ENCODE measurements at regions not wholly inside any gene's neighbourhood (a gene's known extent, or its start where the extent isn't known, plus 50 kb on each side); places are given as distances from the start of the nearest gene placed in this dataset.

GRCh38 chr3:170762064-170762463 lies 107.9 kb downstream of the RPL22L1 start:
- no peak for DNase-seq
- Histone ChIP-seq H3K4me3 (replicated peaks in 1 of 3; ENCODE audit: low read depth in 2 of 3, low read length in 3 of 3) (no peak overlapping the region), H3K27me3 (ENCODE audit: control insufficient read depth in 2 of 2, insufficient read depth in 2 of 2, low read length in 2 of 2) (no peaks in the 10 kb centered on the region), H3K4me2 (replicated peaks; ENCODE audit: extremely low read depth, low read length, poor library complexity, severe bottlenecking) (no peak overlapping the region), H3K36me3 (replicated peaks in 1 of 2; ENCODE audit: control insufficient read depth in 1 of 2, insufficient read depth in 2 of 2, low read length in 2 of 2) (no peaks in the 10 kb centered on the region), H4K20me1 (ENCODE audit: insufficient read depth, low read length) (no peaks in the 10 kb centered on the region), H2AFZ (ENCODE audit: insufficient read depth, low read depth, low read length, poor library complexity, severe bottlenecking) (no peak overlapping the region), H3K79me2 (ENCODE audit: insufficient read depth, low read length) (no peaks in the 10 kb centered on the region), H3K4me1 (ENCODE audit: control insufficient read depth in 1 of 2, insufficient read depth in 2 of 2, low read length in 2 of 2) (no peaks in the 10 kb centered on the region), H3K27ac (ENCODE audit: low read depth in 1 of 2, low read length in 2 of 2) (no peak overlapping the region), H3K9me3 (replicated peaks in 1 of 2; ENCODE audit: control insufficient read depth in 1 of 2, insufficient read depth in 1 of 2, low read length in 2 of 2) (no peaks in the 10 kb centered on the region), H3K9ac (ENCODE audit: insufficient read depth, low read length, poor library complexity, severe bottlenecking) (no peak overlapping the region)
- H3K9me3 Mint-ChIP-seq = peaks cover 0 to 3% (median 0%) of the 10 kb centered on the region in 7 donors
- no CpG with 5 or more reads among the region's 2 CpGs for WGBS (ENCODE audit: insufficient coverage)
- intact Hi-C loops (cut with micrococcal nuclease) = no loop called here
- H3K27me3 Mint-ChIP-seq (ENCODE audit: low read depth in 3 of 3) = peaks cover 0 to 3% (median 2%) of the 10 kb centered on the region in 3 donors
- no peak overlapping the region for H3K27ac Mint-ChIP-seq
- TF ChIP-seq, protein P1, sequence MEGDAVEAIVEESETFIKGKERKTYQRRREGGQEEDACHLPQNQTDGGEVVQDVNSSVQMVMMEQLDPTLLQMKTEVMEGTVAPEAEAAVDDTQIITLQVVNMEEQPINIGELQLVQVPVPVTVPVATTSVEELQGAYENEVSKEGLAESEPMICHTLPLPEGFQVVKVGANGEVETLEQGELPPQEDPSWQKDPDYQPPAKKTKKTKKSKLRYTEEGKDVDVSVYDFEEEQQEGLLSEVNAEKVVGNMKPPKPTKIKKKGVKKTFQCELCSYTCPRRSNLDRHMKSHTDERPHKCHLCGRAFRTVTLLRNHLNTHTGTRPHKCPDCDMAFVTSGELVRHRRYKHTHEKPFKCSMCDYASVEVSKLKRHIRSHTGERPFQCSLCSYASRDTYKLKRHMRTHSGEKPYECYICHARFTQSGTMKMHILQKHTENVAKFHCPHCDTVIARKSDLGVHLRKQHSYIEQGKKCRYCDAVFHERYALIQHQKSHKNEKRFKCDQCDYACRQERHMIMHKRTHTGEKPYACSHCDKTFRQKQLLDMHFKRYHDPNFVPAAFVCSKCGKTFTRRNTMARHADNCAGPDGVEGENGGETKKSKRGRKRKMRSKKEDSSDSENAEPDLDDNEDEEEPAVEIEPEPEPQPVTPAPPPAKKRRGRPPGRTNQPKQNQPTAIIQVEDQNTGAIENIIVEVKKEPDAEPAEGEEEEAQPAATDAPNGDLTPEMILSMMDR (IDR thresholded peaks at IDR 0.05) = no peak
- no peaks in the 10 kb centered on the region for H3K4me1 Mint-ChIP-seq
- H3K36me3 Mint-ChIP-seq = no peaks in the 10 kb centered on the region
- H3K4me3 Mint-ChIP-seq = no peak overlapping the region

- no peak overlapping the region for H2AFZ ChIP-seq (ENCODE audit: insufficient read depth, low read depth, low read length, poor library complexity, severe bottlenecking)
- no peaks in the 10 kb centered on the region for H3K4me1 ChIP-seq (ENCODE audit: control insufficient read depth in 1 of 2, insufficient read depth in 2 of 2, low read length in 2 of 2)
- H3K9me3 ChIP-seq (replicated peaks in 1 of 2; ENCODE audit: control insufficient read depth in 1 of 2, insufficient read depth in 1 of 2, low read length in 2 of 2) = no peaks in the 10 kb centered on the region
- no peaks in the 10 kb centered on the region for H3K36me3 ChIP-seq (replicated peaks in 1 of 2; ENCODE audit: control insufficient read depth in 1 of 2, insufficient read depth in 2 of 2, low read length in 2 of 2)
- Mint-ChIP-seq H3K27me3 (ENCODE audit: low read depth in 3 of 3) (peaks cover 0 to 2% (median 1%) of the 10 kb centered on the region in 3 donors), H3K4me1 (no peaks in the 10 kb centered on the region), H3K27ac (no peak overlapping the region), H3K9me3 (peaks cover 0 to 3% (median 0%) of the 10 kb centered on the region in 7 donors), H3K36me3 (no peaks in the 10 kb centered on the region), H3K4me3 (no peak overlapping the region)
- TF ChIP-seq, protein P1 (IDR thresholded peaks at IDR 0.05) = no peak
- no peak overlapping the region for H3K4me3 ChIP-seq (replicated peaks in 1 of 3; ENCODE audit: low read depth in 2 of 3, low read length in 3 of 3)
- WGBS (ENCODE audit: insufficient coverage) = 86% methylated on average over 1 of the region's 3 CpGs
- H3K27ac ChIP-seq (ENCODE audit: low read depth in 1 of 2, low read length in 2 of 2) = no peak overlapping the region
- no peaks in the 10 kb centered on the region for H3K27me3 ChIP-seq (ENCODE audit: control insufficient read depth in 2 of 2, insufficient read depth in 2 of 2, low read length in 2 of 2)
- H3K4me2 ChIP-seq (replicated peaks; ENCODE audit: extremely low read depth, low read length, poor library complexity, severe bottlenecking) = no peak overlapping the region
- H4K20me1 ChIP-seq (ENCODE audit: insufficient read depth, low read length) = no peaks in the 10 kb centered on the region
- no peaks in the 10 kb centered on the region for H3K79me2 ChIP-seq (ENCODE audit: insufficient read depth, low read length)
- intact Hi-C loops (cut with micrococcal nuclease) = no loop called here
- no peak overlapping the region for H3K9ac ChIP-seq (ENCODE audit: insufficient read depth, low read length, poor library complexity, severe bottlenecking)
- DNase-seq = no peak
Measured at GRCh38 chr3:170761103-170761502, 108.9 kb downstream of the RPL22L1 start.
